ENCODE measurements at regions not wholly inside any gene's neighbourhood (a gene's known extent, or its start where the extent isn't known, plus 50 kb on each side); places are given as distances from the start of the nearest gene placed in this dataset.

- TF ChIP-seq, protein P1, sequence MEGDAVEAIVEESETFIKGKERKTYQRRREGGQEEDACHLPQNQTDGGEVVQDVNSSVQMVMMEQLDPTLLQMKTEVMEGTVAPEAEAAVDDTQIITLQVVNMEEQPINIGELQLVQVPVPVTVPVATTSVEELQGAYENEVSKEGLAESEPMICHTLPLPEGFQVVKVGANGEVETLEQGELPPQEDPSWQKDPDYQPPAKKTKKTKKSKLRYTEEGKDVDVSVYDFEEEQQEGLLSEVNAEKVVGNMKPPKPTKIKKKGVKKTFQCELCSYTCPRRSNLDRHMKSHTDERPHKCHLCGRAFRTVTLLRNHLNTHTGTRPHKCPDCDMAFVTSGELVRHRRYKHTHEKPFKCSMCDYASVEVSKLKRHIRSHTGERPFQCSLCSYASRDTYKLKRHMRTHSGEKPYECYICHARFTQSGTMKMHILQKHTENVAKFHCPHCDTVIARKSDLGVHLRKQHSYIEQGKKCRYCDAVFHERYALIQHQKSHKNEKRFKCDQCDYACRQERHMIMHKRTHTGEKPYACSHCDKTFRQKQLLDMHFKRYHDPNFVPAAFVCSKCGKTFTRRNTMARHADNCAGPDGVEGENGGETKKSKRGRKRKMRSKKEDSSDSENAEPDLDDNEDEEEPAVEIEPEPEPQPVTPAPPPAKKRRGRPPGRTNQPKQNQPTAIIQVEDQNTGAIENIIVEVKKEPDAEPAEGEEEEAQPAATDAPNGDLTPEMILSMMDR (IDR thresholded peaks at IDR 0.05), result no peak
- no peak for TF ChIP-seq POLR2A (IDR thresholded peaks at IDR 0.05)
- no peak for TF ChIP-seq EP300 (IDR thresholded peaks at IDR 0.05)
These were observed 195.0 kb upstream of the SVIL start for GRCh38 chr10:29829776-29830175.
